Chondrocyte (in vitro differentiated cells): ENCODE measurements at regions not wholly inside any gene's neighbourhood (a gene's known extent, or its start where the extent isn't known, plus 50 kb on each side); places are given as distances from the start of the nearest gene placed in this dataset.

Experiments
- DNase-seq: peaks from one replicate; pipeline ENCODE4 v3.0.0; 2021; ENCODE audit warnings: mixed read lengths, low spot score
- H3K27ac Mint-ChIP-seq: one replicate; pipeline ENCODE4 v1.8.0; 2021; ENCODE audit warnings: mild to moderate bottlenecking, moderate library complexity, mixed read lengths; ENCODE audit not compliant: unreplicated experiment
- H3K27me3 Mint-ChIP-seq: 2 replicates; pipeline ENCODE4 v1.8.0; 2021; ENCODE audit warnings: low read depth, mixed read lengths
- H3K36me3 Mint-ChIP-seq: 2 replicates; pipeline ENCODE4 v1.8.0; 2021; ENCODE audit warnings: low read depth, mixed read lengths
- H3K4me1 Mint-ChIP-seq: 2 replicates; pipeline ENCODE4 v1.8.0; 2021; ENCODE audit warnings: low read depth, mild to moderate bottlenecking, mixed read lengths
- H3K4me3 Mint-ChIP-seq: one replicate; pipeline ENCODE4 v1.8.0; 2021; ENCODE audit warnings: mild to moderate bottlenecking, moderate library complexity, mixed read lengths; ENCODE audit not compliant: unreplicated experiment
- H3K9me3 Mint-ChIP-seq: 2 replicates; pipeline ENCODE4 v1.8.0; 2021; ENCODE audit warnings: low read depth, mixed read lengths
- CTCF ChIP-seq: fragments of 200-600 bp; sonication (generic); IDR thresholded peaks from 2 replicates; pipeline ENCODE4 v1.5.0; 2021; ENCODE audit warnings: antibody characterized with exemption, mild to moderate bottlenecking, moderate library complexity

GRCh38 chr1:106879538-106879937 lies 176.9 kb upstream of the PRMT6 start:
- DNase-seq = no peak
- H3K4me1 Mint-ChIP-seq = no peaks in the 10 kb centered on the region
- H3K36me3 Mint-ChIP-seq = no peaks in the 10 kb centered on the region
- no peaks in the 10 kb centered on the region for H3K27me3 Mint-ChIP-seq
- H3K27ac Mint-ChIP-seq = no peak overlapping the region
- TF ChIP-seq CTCF = no peak
- H3K9me3 Mint-ChIP-seq = no peaks in the 10 kb centered on the region
- H3K4me3 Mint-ChIP-seq = no peak overlapping the region

GRCh38 chr1:106880226-106880625 lies 176.2 kb upstream of the PRMT6 start:
- Mint-ChIP-seq H3K27ac (no peak overlapping the region), H3K27me3 (no peaks in the 10 kb centered on the region), H3K9me3 (no peaks in the 10 kb centered on the region), H3K4me1 (no peaks in the 10 kb centered on the region), H3K4me3 (no peak overlapping the region), H3K36me3 (no peaks in the 10 kb centered on the region)
- DNase-seq = no peak
- no peak for TF ChIP-seq CTCF

GRCh38 chr1:106883208-106883607 lies 173.3 kb upstream of the PRMT6 start:
- Mint-ChIP-seq H3K27me3 (no peaks in the 10 kb centered on the region), H3K36me3 (no peaks in the 10 kb centered on the region), H3K27ac (no peak overlapping the region), H3K4me3 (no peak overlapping the region), H3K9me3 (no peaks in the 10 kb centered on the region), H3K4me1 (no peaks in the 10 kb centered on the region)
- no peak for TF ChIP-seq CTCF
- DNase-seq = no peak

GRCh38 chr1:106889059-106889458 lies 167.4 kb upstream of the PRMT6 start:
- Mint-ChIP-seq H3K36me3 (no peaks in the 10 kb centered on the region), H3K4me1 (no peaks in the 10 kb centered on the region)

GRCh38 chr1:106889583-106889982 lies 166.9 kb upstream of the PRMT6 start:
- H3K9me3 Mint-ChIP-seq = peaks cover 6% of the 10 kb centered on the region
- H3K36me3 Mint-ChIP-seq = no peaks in the 10 kb centered on the region
- H3K27me3 Mint-ChIP-seq = peaks cover 6% of the 10 kb centered on the region
- H3K4me1 Mint-ChIP-seq = no peaks in the 10 kb centered on the region
- no peak overlapping the region for H3K27ac Mint-ChIP-seq
- TF ChIP-seq CTCF = no peak
- H3K4me3 Mint-ChIP-seq = no peak overlapping the region
- DNase-seq = no peak

More at GRCh38 chr1:106889059-106889458, 167.4 kb upstream of the PRMT6 start:
- H3K27me3 Mint-ChIP-seq = peaks cover 6% of the 10 kb centered on the region
- no peak overlapping the region for H3K4me3 Mint-ChIP-seq
- no peak overlapping the region for H3K27ac Mint-ChIP-seq
- no peak for DNase-seq
- peaks cover 6% of the 10 kb centered on the region for H3K9me3 Mint-ChIP-seq
- TF ChIP-seq CTCF = no peak
